Peyer's patch (tissue), 4 donors: ENCODE measurements at regions not wholly inside any gene's neighbourhood (a gene's known extent, or its start where the extent isn't known, plus 50 kb on each side); places are given as distances from the start of the nearest gene placed in this dataset.
"Not testable (repeated sequence)": the region's sequence is repeated elsewhere in the genome, so short reads cannot be mapped to it uniquely, and the experiment has no call there.

Experiments
- POLR2A ChIP-seq, 2 donors: fragments of 450-650 bp; IDR thresholded peaks; one replicate each; pipeline ENCODE4 v1.5.1; 2017; ENCODE audit warnings: antibody characterized with exemption in 2 of 2, mild to moderate bottlenecking in 2 of 2, moderate library complexity in 2 of 2
- TF ChIP-seq, protein P1 (sequence below), 6 experiments: fragments of 450-650 bp in 4 of 6; fragments of 200-600 bp in 2 of 6; sonication (generic) in 1 of 6; IDR thresholded peaks; one replicate each; pipeline ENCODE4 v1.5.1; 2017 to 2019; ENCODE audit warnings: antibody characterized with exemption in 6 of 6, mild to moderate bottlenecking in 3 of 6, moderate library complexity in 1 of 6

DNA sequence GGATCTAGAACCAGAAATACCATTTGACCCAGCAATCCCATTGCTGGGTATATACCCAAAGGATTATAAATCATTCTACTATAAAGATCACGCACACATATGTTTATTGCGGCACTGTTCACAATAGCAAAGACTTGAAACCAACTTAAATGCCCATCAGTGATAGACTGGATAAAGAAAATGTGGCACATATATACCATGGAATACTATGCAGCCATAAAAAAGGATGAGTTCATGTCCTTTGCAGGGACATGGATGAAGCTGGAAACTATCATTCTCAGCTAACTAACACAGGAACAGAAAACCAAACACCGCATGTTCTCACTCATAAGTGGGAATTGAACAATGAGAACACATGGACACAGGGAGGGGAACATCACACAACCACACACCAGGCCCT lies 93.2 kb upstream of the MYO3A start:
- not testable (repeated sequence) for TF ChIP-seq POLR2A (IDR thresholded peaks at IDR 0.05)
- TF ChIP-seq, protein P1, sequence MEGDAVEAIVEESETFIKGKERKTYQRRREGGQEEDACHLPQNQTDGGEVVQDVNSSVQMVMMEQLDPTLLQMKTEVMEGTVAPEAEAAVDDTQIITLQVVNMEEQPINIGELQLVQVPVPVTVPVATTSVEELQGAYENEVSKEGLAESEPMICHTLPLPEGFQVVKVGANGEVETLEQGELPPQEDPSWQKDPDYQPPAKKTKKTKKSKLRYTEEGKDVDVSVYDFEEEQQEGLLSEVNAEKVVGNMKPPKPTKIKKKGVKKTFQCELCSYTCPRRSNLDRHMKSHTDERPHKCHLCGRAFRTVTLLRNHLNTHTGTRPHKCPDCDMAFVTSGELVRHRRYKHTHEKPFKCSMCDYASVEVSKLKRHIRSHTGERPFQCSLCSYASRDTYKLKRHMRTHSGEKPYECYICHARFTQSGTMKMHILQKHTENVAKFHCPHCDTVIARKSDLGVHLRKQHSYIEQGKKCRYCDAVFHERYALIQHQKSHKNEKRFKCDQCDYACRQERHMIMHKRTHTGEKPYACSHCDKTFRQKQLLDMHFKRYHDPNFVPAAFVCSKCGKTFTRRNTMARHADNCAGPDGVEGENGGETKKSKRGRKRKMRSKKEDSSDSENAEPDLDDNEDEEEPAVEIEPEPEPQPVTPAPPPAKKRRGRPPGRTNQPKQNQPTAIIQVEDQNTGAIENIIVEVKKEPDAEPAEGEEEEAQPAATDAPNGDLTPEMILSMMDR (IDR thresholded peaks at IDR 0.05): not testable (repeated sequence)
